NCI-H1417 treated with DMSO at 0.1 percent for 48 hours (cell line): ENCODE measurements at regions not wholly inside any gene's neighbourhood (a gene's known extent, or its start where the extent isn't known, plus 50 kb on each side); places are given as distances from the start of the nearest gene placed in this dataset.

Experiments used
- DNase-seq: peaks from one replicate; lab custom pipeline; 2025; lab: John Stamatoyannopoulos, UW

DNA sequence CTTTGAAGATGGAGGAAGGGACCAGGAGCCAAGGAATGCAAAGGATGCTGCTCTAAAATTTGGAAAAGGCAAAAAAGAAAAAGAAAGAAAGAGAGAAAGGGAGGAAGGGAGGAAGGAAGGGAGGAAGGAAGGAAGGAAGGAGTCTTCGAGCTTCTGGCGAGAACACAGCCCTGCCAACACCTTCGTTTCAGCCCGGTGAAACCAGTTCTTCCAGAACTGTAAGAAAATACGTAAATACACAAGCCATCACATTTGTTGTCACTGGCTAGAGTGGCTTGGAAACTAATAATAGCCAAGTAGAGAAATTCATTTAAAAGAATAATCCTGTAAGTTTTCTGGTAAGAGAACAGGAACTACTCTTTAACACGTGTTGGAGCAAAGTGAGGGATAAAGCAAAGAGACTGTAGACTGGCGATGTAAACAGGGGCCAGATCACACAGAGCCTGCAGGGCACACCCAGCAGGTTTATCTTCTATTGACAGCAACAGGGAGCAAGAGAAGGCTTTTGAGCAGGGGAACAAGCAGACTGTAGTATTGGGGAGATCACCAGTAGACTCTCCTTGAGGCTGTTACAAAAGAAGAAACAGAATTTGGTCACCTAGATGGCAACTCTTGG lies 188.7 kb upstream of the MPHOSPH6 start:
- DNase-seq, result no peak

GRCh38 chr16:82358161-82358560 lies 188.1 kb upstream of the MPHOSPH6 start:
- no peak for DNase-seq

- DNase-seq, result no peak
These were observed 187.2 kb upstream of the MPHOSPH6 start for GRCh38 chr16:82357237-82357636.

GRCh38 chr16:82350560-82350959 lies 180.5 kb upstream of the MPHOSPH6 start:
- no peak for DNase-seq

GRCh38 chr16:82345318-82345717 lies 175.3 kb upstream of the MPHOSPH6 start:
- DNase-seq, result no peak

DNA sequence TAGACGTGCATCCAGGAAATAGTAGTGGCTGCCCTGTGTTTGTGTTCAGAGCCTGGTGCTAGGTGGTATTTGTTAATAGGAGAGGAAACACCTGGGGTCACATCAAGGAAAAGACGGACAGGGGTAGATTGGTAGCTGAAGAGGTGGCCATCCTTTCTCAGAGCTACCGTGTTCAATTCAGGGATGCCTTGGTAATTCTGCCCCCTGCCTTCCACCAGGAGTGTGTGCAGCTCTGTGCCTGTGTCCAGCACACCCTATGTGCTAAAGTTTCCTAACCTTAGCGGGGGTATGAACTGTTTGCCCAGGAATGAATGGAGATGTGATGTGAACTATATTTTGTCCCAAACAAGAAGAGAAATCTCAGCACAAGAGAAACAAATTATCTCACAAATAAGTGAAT lies 174.1 kb upstream of the MPHOSPH6 start:
- no peak for DNase-seq

GRCh38 chr16:82341146-82341669 lies 171.2 kb upstream of the MPHOSPH6 start:
- DNase-seq, result no peak

DNA sequence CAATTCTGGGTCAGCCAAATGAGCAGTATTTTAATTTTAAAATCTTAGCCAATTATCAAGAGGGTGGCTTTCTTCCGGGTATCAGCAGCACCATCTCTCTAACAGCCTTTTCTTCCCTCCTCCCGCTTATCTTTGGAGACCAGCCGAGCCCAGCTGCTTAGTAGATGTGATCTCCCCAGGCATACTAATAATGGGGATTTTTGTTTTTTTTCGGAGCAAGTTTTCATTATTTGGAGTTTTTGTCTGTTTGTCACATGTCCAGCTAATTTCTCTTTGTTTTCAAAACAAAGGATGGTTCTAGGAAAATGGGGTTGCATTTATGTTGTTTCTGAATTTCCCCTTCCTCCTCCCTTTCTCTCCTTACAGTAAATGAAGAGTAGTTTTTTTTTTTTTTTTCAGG lies 170.5 kb upstream of the MPHOSPH6 start:
- no peak for DNase-seq

- DNase-seq, result no peak
These were observed 167.3 kb upstream of the MPHOSPH6 start for GRCh38 chr16:82337355-82337754.

DNA sequence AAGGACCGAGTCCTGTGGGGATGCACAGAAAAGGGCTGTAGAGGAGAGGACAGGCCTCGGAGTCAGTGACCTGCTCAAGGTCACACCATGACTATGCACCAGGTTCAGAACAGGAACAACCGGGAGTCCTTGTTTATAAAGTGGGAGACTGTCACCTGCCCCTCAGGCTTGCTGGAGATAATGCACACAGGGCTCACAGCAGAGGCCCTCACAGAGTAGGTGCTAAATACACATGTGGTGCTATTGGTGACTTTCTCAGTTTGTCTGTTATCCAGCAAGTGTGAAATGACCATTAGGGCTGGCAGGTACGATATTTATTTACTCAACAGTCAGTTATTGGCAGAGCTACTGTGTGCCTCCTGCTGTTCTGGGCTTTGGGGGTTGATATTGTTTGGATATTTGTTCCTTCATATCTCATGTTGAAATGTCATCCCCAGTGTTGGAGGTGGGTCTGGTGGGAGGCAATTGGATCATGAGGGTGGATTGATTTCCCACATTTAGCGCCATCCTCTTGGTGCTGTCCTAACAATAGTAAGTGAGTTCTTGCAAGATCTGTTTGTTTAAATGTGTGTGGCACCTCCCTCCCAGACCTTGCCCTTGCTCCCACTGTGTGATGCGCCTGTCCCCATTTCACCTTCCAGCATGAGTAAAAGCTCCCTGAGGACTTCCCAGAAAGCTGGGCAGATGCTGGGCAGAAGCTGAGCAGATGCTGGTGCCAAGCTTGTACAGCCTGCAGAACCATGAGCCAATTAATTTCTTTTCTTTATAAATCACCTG lies 162.1 kb upstream of the MPHOSPH6 start:
- no peak for DNase-seq

- no peak for DNase-seq
These were observed 161.4 kb upstream of the MPHOSPH6 start for GRCh38 chr16:82331397-82331796.

- DNase-seq, result peak; percentile 59
These were observed 159.6 kb upstream of the MPHOSPH6 start for GRCh38 chr16:82329504-82330192.

GRCh38 chr16:82328881-82329469 lies 159.0 kb upstream of the MPHOSPH6 start:
- no peak for DNase-seq

DNA sequence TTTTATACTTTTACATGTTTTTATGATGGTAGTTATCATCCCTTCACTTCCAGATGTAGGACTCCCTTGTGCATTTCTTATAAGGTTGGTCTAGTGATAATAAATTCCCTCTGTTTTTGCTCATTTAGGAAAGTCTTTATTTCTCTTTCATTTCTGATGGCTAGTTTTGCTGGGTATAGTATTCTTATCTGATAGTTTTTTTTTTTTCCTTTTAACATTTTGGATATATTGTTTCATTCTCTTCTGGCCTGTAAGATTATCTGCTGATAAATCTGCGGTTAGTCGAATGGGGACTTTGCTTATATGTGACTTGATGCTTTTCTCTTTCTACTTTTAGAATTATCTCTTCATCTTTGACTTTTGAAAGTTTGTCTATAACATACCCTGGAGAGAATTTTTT lies 153.1 kb upstream of the MPHOSPH6 start:
- DNase-seq, result no peak

GRCh38 chr16:82322177-82322576 lies 152.2 kb upstream of the MPHOSPH6 start:
- DNase-seq, result no peak

DNA sequence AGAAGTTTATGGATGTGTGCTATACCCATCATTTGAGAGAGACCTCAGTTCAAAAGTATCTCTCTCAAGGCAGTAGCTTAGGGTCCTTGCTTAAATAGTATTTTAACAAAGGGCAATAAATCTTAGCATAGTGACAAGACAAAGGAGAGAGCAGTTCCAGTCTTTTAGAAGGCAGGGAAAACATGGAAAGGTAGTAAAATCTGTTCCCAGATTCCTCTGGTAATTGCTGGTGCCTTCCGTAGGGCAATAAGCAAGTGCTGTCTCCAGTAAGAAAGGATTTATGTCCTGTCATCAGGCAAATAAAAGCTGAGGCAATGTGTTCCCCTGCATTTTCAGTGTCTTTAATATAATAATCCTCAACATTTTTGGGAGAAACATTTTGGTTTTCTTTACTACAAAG lies 149.0 kb upstream of the MPHOSPH6 start:
- DNase-seq, result no peak

DNA sequence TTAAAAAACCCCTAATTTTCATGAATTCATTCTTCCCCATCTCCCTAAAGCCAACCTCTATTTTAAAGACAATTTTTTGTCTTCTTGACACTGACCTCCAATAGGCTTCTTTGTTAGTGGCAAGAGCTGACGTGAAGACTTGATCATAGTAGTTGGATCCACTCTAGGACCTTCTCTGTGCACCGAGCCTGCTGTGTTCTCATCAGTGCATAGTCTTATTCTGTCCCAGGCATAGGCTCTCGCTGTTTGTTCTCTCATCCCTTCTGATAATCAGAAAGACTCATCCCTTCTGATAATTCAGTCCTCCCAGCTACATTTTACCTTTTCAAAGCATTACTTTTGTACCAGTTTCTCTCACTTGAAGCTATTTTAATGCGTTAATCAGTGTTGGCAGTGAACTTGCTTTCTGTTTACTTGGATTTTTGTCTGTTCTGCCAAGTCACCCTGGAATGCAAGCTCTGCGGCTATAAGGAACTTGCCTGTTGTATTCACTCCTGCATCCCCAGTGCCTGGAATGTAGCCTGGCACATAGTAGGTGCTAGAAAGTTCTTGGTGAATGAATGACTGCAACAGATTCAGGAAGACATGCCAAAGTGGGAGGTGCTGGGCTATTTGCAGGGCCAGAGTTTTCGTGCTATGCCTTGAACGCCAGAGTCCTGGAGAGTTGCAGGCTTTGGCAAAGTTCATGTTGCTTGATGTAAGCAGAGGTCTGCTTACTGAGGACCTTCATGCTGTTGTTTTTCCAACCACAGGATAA lies 147.6 kb upstream of the MPHOSPH6 start:
- DNase-seq, result no peak

DNA sequence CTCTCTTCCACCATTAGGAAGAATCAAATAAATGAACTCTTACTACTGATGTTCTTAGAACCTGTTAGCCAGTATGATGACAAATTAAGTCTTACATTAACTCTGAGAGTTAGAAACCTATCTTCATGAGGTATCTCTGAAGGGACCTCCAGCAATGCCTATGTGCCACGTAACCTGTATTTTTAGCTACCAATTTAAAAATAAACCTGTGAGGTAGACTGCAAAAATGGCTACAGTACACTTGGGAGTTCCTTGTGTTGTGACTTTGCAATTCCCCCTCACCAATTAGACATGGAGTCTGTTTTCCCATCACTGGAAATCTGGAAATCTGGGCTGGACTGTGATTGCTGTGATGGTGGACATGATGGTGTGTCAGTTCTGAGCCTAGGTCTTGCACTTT lies 143.7 kb upstream of the MPHOSPH6 start:
- no peak for DNase-seq

GRCh38 chr16:82311528-82311927 lies 141.5 kb upstream of the MPHOSPH6 start:
- no peak for DNase-seq

- DNase-seq, result no peak
These were observed 132.2 kb upstream of the MPHOSPH6 start for GRCh38 chr16:82302042-82302727.

- no peak for DNase-seq
These were observed 131.2 kb upstream of the MPHOSPH6 start for GRCh38 chr16:82301146-82301755.
